SK-N-MC (cell line): ENCODE measurements at regions not wholly inside any gene's neighbourhood (a gene's known extent, or its start where the extent isn't known, plus 50 kb on each side); places are given as distances from the start of the nearest gene placed in this dataset.
"Not testable (repeated sequence)": the region's sequence is repeated elsewhere in the genome, so short reads cannot be mapped to it uniquely, and the experiment has no call there.

Experiments used
- DNase-seq: peaks from one replicate; pipeline ENCODE4 v3.0.0-alpha.2; 2011; ENCODE audit warnings: low read depth, low spot score
- H3K27ac ChIP-seq: fragments of 200-600 bp; sonication (generic); 2 replicates; pipeline ENCODE4 v1.5.1; 2016; ENCODE audit warnings: mixed run types
- H3K36me3 ChIP-seq: fragments of 200-600 bp; sonication (generic); 2 replicates; pipeline ENCODE4 v1.6.1; 2017; ENCODE audit warnings: antibody characterized with exemption, low read length, mixed read lengths; ENCODE audit not compliant: insufficient read depth
- H3K4me3 ChIP-seq: fragments of 200-600 bp; sonication (generic); 2 replicates; pipeline ENCODE4 v1.5.1; 2016
- H3K9ac ChIP-seq: fragments of 200-600 bp; sonication (generic); 2 replicates; pipeline ENCODE4 v1.8.0; 2017; ENCODE audit warnings: mixed run types, mixed read lengths; ENCODE audit not compliant: insufficient read length
- H3K9me3 ChIP-seq: fragments of 200-600 bp; sonication (generic); 2 replicates; pipeline ENCODE4 v1.6.1; 2017; ENCODE audit warnings: low read depth, mild to moderate bottlenecking, antibody characterized with exemption, low read length, moderate library complexity, mixed read lengths
- EZH2 ChIP-seq: fragments of 200-600 bp; sonication (generic); IDR thresholded peaks from one replicate; pipeline ENCODE4 v1.6.1; 2017; ENCODE audit warnings: antibody characterized with exemption
- FOXP2 ChIP-seq: optimal IDR thresholded peaks from 2 replicates; pipeline ENCODE3; 2011; ENCODE audit warnings: mild to moderate bottlenecking, moderate library complexity; ENCODE audit not compliant: insufficient read depth; ENCODE audit errors: extremely low read length, control extremely low read depth
- POLR2AphosphoS5 ChIP-seq: IDR thresholded peaks from 2 replicates; pipeline ENCODE4 v1.6.1; 2012; ENCODE audit warnings: mild to moderate bottlenecking, low read depth, low read length, borderline replicate concordance

- DNase-seq, result no peak
Measured at GRCh38 chr4:187714957-187715356, 280.6 kb upstream of the ZFP42 start.

GRCh38 chr4:187715466-187715865 lies 280.1 kb upstream of the ZFP42 start:
- DNase-seq, result no peak
- no peak for TF ChIP-seq FOXP2
- no peak for TF ChIP-seq EZH2
- TF ChIP-seq POLR2AphosphoS5, result no peak
- Histone ChIP-seq H3K9ac (no peak overlapping the region), H3K4me3 (no peak overlapping the region), H3K9me3 (no peaks in the 10 kb centered on the region), H3K36me3 (no peaks in the 10 kb centered on the region), H3K27ac (no peak overlapping the region)

More at GRCh38 chr4:187714957-187715356, 280.6 kb upstream of the ZFP42 start:
- Histone ChIP-seq H3K9me3 (no peaks in the 10 kb centered on the region), H3K4me3 (no peak overlapping the region), H3K27ac (no peak overlapping the region), H3K36me3 (no peaks in the 10 kb centered on the region), H3K9ac (no peak overlapping the region)
- no peak for TF ChIP-seq POLR2AphosphoS5
- TF ChIP-seq FOXP2, result no peak
- TF ChIP-seq EZH2, result no peak

- no peaks in the 10 kb centered on the region for H3K9me3 ChIP-seq
- DNase-seq, result no peak
- no peaks in the 10 kb centered on the region for H3K36me3 ChIP-seq
- H3K4me3 ChIP-seq, result no peak overlapping the region
- TF ChIP-seq POLR2AphosphoS5 (no peak), FOXP2 (no peak), EZH2 (no peak)
- no peak overlapping the region for H3K9ac ChIP-seq
- H3K27ac ChIP-seq, result no peak overlapping the region
Measured at GRCh38 chr4:187724456-187724855, 271.1 kb upstream of the ZFP42 start.

GRCh38 chr4:187726485-187726884 lies 269.1 kb upstream of the ZFP42 start:
- TF ChIP-seq POLR2AphosphoS5 (no peak), FOXP2 (no peak), EZH2 (no peak)

GRCh38 chr4:187732524-187732923 lies 263.0 kb upstream of the ZFP42 start:
- H3K9ac ChIP-seq, result no peak overlapping the region
- no peak overlapping the region for H3K27ac ChIP-seq
- H3K36me3 ChIP-seq, result no peaks in the 10 kb centered on the region
- no peak for TF ChIP-seq POLR2AphosphoS5
- no peak for TF ChIP-seq EZH2
- no peak for TF ChIP-seq FOXP2
- H3K4me3 ChIP-seq, result no peak overlapping the region
- no peak for DNase-seq
- no peaks in the 10 kb centered on the region for H3K9me3 ChIP-seq

More at GRCh38 chr4:187726485-187726884, 269.1 kb upstream of the ZFP42 start:
- Histone ChIP-seq H3K4me3 (no peak overlapping the region), H3K9me3 (no peaks in the 10 kb centered on the region), H3K27ac (no peak overlapping the region), H3K9ac (no peak overlapping the region), H3K36me3 (no peaks in the 10 kb centered on the region)
- DNase-seq, result no peak

- Histone ChIP-seq H3K27ac (no peak overlapping the region), H3K4me3 (no peak overlapping the region), H3K9ac (no peak overlapping the region), H3K36me3 (no peaks in the 10 kb centered on the region), H3K9me3 (no peaks in the 10 kb centered on the region; the same call in 1 of the 2 replicates)
- DNase-seq, result no peak
- TF ChIP-seq FOXP2, result no peak
- no peak for TF ChIP-seq EZH2
- TF ChIP-seq POLR2AphosphoS5, result no peak
Measured at GRCh38 chr4:187739771-187740170, 255.8 kb upstream of the ZFP42 start.

GRCh38 chr4:187744911-187745310 lies 250.7 kb upstream of the ZFP42 start:
- TF ChIP-seq EZH2 (no peak), FOXP2 (no peak), POLR2AphosphoS5 (no peak)
- Histone ChIP-seq H3K36me3 (no peaks in the 10 kb centered on the region), H3K9ac (no peak overlapping the region)

GRCh38 chr4:187750652-187751051 lies 244.9 kb upstream of the ZFP42 start:
- H3K36me3 ChIP-seq, H3K4me3 ChIP-seq, DNase-seq, H3K9me3 ChIP-seq, H3K27ac ChIP-seq, H3K9ac ChIP-seq: not testable (repeated sequence)

More at GRCh38 chr4:187744911-187745310, 250.7 kb upstream of the ZFP42 start:
- Histone ChIP-seq H3K9me3 (no peaks in the 10 kb centered on the region; the same call in 1 of the 2 replicates), H3K4me3 (no peak overlapping the region), H3K27ac (no peak overlapping the region)
- DNase-seq, result no peak

- H3K27ac ChIP-seq, result no peak overlapping the region
- DNase-seq, result no peak
- H3K9ac ChIP-seq, result no peak overlapping the region
- H3K4me3 ChIP-seq, result no peak overlapping the region
- no peaks in the 10 kb centered on the region for H3K36me3 ChIP-seq
- no peak for TF ChIP-seq EZH2
- no peak for TF ChIP-seq POLR2AphosphoS5
- TF ChIP-seq FOXP2, result no peak
- H3K9me3 ChIP-seq, result no peaks in the 10 kb centered on the region
Measured at GRCh38 chr4:187767158-187767557, 228.4 kb upstream of the ZFP42 start.
